Pulmonary artery endothelial cell (primary cell): ENCODE measurements at regions not wholly inside any gene's neighbourhood (a gene's known extent, or its start where the extent isn't known, plus 50 kb on each side); places are given as distances from the start of the nearest gene placed in this dataset.
"Not testable (repeated sequence)": the region's sequence is repeated elsewhere in the genome, so short reads cannot be mapped to it uniquely, and the experiment has no call there.

Experiments
- DNase-seq: peaks from one replicate; pipeline ENCODE4 v3.0.0-alpha.2; 2011; ENCODE audit warnings: low read depth, low spot score

- no peak for DNase-seq
Measured at GRCh38 chr3:35071772-35072171, 567.6 kb upstream of the ARPP21 start.

GRCh38 chr3:35078780-35079179 is 560.5 kb upstream of the ARPP21 start:
- DNase-seq = no peak

DNA sequence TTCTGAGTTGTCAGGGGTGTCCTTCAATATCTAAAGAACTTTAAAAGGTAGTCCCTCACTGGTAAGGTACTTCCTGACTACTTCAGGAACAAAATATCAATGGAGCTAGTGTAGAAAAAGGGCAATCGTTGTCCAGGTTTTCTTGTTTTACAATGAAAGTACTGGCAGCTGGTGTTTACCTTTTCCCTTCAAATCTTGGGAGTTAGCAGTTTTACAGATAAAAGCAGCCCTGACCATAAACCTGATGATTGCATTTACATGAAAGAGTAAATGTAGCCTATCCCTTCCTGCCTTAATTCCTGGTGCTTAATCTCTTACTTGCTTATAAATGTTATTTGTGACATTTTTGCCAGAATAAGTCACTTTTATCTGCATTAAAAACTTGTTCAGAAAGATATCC is 559.9 kb upstream of the ARPP21 start:
- no peak for DNase-seq

- no peak for DNase-seq
Measured at GRCh38 chr3:35081899-35082298, 557.4 kb upstream of the ARPP21 start.

DNA sequence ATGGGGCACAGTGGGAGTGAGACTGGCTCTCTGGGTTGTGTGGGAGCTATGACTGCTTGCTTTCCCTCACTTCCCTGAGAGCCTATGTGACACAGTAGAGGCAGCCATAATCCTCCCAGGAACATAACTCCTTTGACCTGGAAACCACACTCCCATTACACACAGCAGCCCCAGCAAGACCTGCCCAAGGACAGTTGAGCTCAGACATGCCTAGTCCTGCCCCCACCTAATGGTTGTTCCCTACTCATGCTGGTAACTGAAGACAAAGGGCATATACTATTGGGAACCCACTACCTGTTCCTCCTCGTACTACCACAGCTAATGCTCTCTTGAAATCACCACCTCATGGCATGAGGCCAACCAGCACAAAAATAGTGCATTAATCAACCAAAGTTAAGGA is 550.4 kb upstream of the ARPP21 start:
- no peak for DNase-seq

GRCh38 chr3:35114686-35115085 is 524.6 kb upstream of the ARPP21 start:
- no peak for DNase-seq

- no peak for DNase-seq
Measured at GRCh38 chr3:35120026-35120425, 519.3 kb upstream of the ARPP21 start.

DNA sequence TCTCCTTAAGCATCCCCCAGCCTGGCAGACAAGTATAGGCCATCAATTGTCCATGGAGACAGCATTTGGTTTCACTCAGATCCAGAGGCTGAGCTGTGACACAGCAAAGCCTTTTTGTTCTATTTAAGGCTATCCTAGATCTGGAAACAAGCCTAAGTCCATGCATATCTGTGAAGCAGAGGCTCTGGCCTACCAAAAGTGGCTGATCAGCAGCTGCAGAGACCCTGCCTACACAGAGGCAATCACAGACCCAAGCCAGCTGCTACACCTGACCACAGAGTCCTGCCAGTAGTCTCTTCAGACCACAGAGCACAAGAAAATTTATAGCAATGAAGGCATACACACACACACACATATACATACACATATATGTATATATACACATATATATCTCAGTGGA is 501.7 kb upstream of the ARPP21 start:
- no peak for DNase-seq

- DNase-seq = no peak
Measured at GRCh38 chr3:35141406-35141805, 497.9 kb upstream of the ARPP21 start.

GRCh38 chr3:35144011-35144410 is 495.3 kb upstream of the ARPP21 start:
- DNase-seq = no peak

DNA sequence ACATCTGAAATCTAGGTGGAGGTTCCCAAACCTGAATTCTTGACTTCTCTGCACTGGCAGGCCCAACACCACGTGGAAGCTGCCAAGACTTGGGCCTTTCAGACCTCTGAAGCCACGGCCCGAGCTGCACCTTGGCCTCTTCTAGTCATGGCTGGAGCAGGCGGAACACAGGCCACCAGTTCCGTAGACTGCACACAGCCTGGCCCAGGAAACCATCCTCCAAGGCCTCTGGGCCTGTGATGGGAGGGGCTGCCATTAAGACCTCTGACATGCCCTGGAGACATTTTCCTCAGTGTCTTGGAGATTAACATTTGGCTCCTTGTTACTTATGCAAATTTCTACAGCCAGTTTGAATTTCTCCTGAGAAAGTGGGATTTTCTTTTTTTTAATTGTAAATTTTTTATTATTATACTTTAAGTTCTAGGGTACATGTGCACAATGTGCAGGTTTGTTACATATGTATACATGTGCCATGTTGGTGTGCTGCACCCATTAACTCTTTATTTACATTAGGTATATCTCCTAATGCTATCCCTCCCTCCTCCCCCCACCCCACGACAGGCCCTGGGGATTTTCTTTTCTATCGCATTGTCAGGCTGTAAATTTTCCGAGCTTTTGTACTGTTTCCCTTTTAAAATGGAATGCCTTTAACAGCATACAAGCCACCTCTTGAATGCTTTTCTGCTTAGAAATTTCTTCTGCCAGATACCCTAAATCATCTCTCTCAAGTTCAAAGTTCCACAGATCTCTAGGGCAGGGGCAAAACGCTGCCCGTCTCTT is 492.9 kb upstream of the ARPP21 start:
- not testable (repeated sequence) for DNase-seq

DNA sequence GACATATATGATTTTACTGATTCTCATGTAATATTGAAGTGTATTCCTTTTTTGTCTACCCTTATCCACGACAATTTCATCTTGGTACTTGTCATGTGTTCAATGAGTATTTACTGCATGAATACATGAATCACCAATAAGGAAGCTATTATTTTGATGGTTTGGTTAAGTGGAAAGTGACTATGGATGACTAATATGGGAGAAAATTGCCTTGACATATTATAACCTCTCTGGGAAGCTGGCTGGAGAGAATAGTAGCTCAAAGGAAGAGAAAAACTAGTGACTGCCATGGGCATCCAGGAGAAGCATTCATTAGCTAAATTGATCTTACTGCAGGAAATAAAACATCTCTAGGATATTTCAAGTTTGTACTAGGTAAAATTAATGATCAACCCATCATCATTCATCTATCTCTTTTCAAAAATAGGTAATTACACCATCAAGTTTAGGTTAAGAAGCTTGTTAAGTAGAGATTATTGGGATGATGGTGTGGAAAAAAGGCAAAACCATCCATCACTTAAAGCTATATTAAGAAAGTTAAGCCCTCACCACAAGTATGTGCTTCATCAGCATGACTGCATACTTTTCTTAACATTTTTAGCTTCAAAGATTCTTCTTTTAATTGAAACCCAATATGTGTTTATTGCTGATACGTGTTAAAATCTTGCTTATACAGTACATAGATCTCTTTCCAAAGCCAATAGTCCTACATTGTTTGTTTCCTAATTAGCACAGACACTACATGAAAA is 455.2 kb upstream of the ARPP21 start:
- DNase-seq = no peak

DNA sequence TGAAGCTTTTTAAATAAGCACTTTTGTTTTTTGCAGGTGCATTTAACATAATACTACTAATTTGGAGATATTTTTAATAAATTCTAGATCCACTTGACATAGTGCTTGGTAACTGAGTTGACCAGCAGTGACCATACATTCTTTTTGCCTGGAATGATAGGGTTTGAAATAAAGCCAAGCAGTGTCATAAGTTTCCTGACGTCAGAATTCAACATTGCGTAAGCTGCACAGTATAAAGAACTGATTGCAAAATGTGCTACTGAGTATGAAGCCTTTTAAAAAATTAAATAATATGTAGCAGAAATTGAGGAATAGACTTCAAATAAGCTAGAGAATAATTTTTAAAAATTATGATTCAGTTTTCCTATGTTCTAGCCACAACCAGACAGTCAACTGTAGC is 454.6 kb upstream of the ARPP21 start:
- DNase-seq = no peak

DNA sequence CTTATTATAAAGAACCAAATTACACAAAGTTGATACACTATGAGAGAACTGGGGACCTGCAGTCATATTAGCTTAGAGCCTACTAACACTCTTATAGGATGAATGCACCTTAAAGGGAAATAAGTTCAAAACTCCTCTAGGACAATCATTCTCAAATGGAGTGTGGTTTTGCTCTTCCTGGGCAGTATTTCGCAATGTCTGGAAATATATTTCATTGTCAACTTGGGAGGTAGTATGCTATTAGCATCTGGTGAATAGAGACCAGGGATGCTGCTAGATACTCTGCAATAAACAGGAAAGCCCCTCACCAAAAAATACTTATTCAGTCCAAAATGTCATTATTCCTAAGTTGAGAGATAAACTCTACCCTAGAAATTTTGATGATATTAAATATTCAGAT is 451.4 kb upstream of the ARPP21 start:
- no peak for DNase-seq

- DNase-seq = no peak
Measured at GRCh38 chr3:35194666-35195065, 444.7 kb upstream of the ARPP21 start.

GRCh38 chr3:35198857-35199256 is 440.5 kb upstream of the ARPP21 start:
- no peak for DNase-seq

GRCh38 chr3:35200056-35200455 is 439.3 kb upstream of the ARPP21 start:
- DNase-seq = no peak

DNA sequence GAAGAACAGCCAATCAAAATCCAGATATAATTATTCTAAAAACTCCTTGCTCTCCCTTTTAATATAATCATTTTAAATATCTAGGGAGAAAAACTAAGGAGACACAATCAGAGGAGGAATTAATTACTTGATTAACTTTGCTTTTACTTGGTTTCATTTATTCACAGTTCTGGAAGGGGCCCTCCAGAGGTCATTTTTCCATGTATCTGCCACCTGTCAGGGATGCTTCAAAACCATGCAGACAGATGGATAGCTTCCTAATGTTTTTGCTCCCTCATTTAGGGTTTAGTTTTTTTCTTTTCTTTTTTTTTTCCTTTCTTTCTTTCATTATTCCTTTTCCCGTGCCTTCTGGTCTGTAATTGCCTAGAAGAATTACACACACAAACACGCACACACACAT is 438.1 kb upstream of the ARPP21 start:
- DNase-seq = no peak

DNA sequence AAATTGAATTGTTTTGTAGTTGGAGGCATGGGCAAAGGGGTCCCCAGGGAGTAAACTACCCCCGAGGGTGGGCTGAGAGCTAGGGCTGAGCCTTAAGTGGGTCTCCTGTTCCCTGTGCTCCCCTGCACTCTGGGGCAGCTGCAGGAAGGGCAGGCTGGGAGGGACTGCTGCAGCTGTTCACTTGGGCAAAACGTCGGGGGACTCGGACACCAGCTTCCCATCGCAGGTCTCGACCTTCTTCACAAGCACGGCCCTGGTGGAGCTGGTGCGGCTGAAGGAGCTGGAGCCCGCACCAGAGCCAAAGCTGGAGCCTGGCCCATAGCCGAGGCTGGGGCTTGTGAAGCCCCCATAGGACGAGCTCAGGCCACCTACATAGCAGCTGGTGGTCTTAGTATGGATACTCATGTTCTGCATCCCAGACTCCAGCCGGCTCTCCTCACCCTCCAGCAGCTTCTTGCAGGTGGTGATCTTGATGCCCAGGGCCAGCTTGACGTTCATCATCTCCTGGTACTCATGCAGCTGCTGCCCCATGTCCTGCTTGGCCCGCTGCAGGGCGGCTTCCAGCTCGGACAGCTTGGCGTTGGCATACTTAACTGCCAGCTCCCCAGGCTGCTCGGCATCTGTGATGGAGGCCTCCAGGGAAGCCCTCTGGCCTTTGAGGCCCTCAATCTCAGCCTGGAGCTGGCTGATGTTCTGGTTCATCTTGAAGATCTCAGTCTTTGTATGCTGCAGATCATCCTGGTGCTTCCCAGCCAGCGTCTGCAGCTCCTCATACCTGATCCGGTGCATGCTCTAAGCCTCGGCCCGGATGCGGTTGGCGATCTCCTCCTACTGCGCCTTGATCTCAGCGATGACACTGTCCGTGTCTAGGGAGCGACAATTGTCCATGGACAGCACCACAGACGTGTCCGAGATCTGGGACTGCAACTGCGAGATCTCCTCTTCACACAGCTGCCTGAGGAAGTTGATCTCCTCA is 423.5 kb upstream of the ARPP21 start:
- no peak for DNase-seq

DNA sequence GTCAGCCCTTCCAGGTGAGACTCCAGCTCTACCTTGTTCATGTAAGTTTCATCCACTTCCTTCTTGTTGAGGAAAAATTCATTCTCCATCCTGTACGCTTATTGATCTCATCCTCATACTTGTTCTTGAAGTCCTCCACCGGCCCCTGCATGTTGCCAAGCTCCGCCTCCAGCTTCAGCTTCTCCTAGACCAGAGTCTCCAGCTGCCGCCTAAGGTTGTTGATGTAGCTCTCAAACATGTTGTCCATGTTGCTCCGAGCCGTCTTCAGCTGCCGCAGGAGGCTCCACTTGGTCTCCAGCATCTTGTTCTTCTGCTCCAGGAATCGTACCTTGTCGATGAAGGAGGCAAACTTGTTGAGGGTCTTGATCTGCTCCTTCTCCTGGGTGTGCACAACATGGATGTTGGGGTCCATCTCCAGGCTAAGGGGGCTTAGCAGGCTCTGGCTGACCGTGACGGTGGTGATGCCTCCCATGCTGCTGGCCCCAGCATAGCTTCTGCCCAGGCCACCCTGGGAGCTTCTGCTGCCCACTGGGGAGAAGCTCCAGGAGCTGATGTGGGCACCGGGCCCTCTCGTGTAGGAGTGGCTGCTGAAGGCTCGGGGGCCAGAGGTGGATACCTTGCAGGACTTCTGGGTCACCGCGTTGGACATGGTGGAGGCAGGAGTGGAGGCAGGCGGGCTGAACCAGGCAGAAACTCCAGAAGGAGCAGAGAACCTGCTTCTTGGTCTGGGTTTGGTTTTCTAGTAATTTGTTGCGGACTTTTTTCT is 422.6 kb upstream of the ARPP21 start:
- DNase-seq = no peak
